ENCODE measurements at regions not wholly inside any gene's neighbourhood (a gene's known extent, or its start where the extent isn't known, plus 50 kb on each side); places are given as distances from the start of the nearest gene placed in this dataset.

DNA sequence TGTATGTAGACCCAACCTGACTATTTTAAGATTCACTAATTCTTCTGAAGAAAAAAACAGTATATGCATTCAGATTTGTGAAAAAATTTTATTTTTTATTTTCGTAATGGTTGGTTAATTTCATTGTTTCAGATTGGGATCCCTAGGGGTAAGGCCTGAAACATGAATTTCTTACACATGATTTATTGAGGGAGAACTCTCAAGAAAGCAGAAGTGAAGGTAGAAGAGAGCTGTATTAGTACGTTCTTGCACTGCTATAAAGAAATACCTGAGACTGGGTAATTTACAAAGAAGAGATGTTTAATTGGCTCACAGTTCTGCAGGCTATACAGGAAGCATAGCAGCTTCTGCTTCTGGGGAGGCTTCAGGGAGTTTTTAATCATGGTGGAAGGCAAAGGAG, 611.9 kb upstream of the TECRL start:
- TF ChIP-seq, protein P1, sequence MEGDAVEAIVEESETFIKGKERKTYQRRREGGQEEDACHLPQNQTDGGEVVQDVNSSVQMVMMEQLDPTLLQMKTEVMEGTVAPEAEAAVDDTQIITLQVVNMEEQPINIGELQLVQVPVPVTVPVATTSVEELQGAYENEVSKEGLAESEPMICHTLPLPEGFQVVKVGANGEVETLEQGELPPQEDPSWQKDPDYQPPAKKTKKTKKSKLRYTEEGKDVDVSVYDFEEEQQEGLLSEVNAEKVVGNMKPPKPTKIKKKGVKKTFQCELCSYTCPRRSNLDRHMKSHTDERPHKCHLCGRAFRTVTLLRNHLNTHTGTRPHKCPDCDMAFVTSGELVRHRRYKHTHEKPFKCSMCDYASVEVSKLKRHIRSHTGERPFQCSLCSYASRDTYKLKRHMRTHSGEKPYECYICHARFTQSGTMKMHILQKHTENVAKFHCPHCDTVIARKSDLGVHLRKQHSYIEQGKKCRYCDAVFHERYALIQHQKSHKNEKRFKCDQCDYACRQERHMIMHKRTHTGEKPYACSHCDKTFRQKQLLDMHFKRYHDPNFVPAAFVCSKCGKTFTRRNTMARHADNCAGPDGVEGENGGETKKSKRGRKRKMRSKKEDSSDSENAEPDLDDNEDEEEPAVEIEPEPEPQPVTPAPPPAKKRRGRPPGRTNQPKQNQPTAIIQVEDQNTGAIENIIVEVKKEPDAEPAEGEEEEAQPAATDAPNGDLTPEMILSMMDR (conservative IDR thresholded peaks at IDR 0.05), result no peak
- TF ChIP-seq ZFX (IDR thresholded peaks at IDR 0.05), result no peak
